Fibroblast of lung (primary cell): ENCODE measurements at regions not wholly inside any gene's neighbourhood (a gene's known extent, or its start where the extent isn't known, plus 50 kb on each side); places are given as distances from the start of the nearest gene placed in this dataset.

Source experiments
- EZH2 ChIP-seq: IDR thresholded peaks from 2 replicates; pipeline ENCODE4 v1.5.1; 2012; ENCODE audit warnings: low read length, control low read depth, mild to moderate bottlenecking; ENCODE audit errors: missing control alignments
- TF ChIP-seq, protein P1 (sequence below), 2 donors: IDR thresholded peaks in 1 of 2; conservative IDR thresholded peaks in 1 of 2; 1 replicate in 1 of 2; 2 replicates in 1 of 2; pipeline ENCODE4 v1.5.1; 2011 to 2012; ENCODE audit warnings: low read length in 2 of 2, control low read depth in 1 of 2, inconsistent platforms in 1 of 2, low read depth in 1 of 2, mild to moderate bottlenecking in 1 of 2

DNA sequence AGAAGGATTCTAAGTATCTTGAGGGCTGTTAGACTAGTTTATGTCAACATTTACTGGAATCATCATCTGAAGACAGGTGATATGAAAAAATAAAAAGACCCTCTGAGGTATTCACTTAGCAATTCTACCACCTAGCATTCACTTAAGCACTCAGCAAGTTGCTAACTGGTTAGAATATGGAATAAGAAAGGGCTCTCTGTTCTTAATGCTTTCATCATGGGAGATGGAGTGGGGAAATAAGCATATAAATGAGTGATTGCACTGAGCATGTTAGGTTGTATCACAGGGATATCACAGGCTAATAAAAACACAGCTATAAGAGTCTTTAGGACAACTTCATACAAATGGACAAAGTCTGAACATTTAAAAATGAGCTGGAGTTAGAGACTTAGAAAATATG, 1238.8 kb downstream of the CDH11 start:
- TF ChIP-seq, protein P1, sequence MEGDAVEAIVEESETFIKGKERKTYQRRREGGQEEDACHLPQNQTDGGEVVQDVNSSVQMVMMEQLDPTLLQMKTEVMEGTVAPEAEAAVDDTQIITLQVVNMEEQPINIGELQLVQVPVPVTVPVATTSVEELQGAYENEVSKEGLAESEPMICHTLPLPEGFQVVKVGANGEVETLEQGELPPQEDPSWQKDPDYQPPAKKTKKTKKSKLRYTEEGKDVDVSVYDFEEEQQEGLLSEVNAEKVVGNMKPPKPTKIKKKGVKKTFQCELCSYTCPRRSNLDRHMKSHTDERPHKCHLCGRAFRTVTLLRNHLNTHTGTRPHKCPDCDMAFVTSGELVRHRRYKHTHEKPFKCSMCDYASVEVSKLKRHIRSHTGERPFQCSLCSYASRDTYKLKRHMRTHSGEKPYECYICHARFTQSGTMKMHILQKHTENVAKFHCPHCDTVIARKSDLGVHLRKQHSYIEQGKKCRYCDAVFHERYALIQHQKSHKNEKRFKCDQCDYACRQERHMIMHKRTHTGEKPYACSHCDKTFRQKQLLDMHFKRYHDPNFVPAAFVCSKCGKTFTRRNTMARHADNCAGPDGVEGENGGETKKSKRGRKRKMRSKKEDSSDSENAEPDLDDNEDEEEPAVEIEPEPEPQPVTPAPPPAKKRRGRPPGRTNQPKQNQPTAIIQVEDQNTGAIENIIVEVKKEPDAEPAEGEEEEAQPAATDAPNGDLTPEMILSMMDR (conservative IDR thresholded peaks at IDR 0.05 in 1 of 2, IDR thresholded peaks at IDR 0.05 in 1 of 2; ENCODE audit: low read depth in 1 of 2, low read length in 2 of 2), result no peak
- TF ChIP-seq EZH2, result no peak
